Muscle of leg (tissue), 3 donors: ENCODE measurements at regions not wholly inside any gene's neighbourhood (a gene's known extent, or its start where the extent isn't known, plus 50 kb on each side); places are given as distances from the start of the nearest gene placed in this dataset.

Experiments
- DNase-seq: peaks from one replicate; pipeline ENCODE4 v3.0.0; 2013
- H3K27ac ChIP-seq: one replicate; pipeline ENCODE4 v1.5.1; 2013; ENCODE audit warnings: mild to moderate bottlenecking, low read length, control low read depth
- H3K27me3 ChIP-seq: one replicate; pipeline ENCODE4 v1.6.1; 2013; ENCODE audit warnings: low read length; ENCODE audit not compliant: control insufficient read depth, insufficient read depth
- H3K36me3 ChIP-seq: one replicate; pipeline ENCODE4 v1.6.1; 2013; ENCODE audit warnings: low read length; ENCODE audit not compliant: control insufficient read depth, insufficient read depth
- H3K4me1 ChIP-seq: one replicate; pipeline ENCODE4 v1.6.1; 2013; ENCODE audit warnings: low read length; ENCODE audit not compliant: control insufficient read depth, insufficient read depth
- H3K4me3 ChIP-seq: one replicate; pipeline ENCODE4 v1.5.1; 2013; ENCODE audit warnings: low read length, control low read depth
- H3K9me3 ChIP-seq: replicated peaks from 2 replicates; pipeline ENCODE4 v1.6.1; 2013; ENCODE audit warnings: low read depth, low read length; ENCODE audit not compliant: control insufficient read depth
- WGBS: methylation state at CpG from one replicate; pipeline ENCODE4 v1.1.5; 2013; ENCODE audit warnings: missing lambda C conversion rate; ENCODE audit not compliant: insufficient coverage; 5-methylcytosine and 5-hydroxymethylcytosine counted together

GRCh38 chr3:152656214-152656971 is 178.5 kb upstream of the P2RY1 start:
- 41% methylated on average over 4 of the region's 10 CpGs for WGBS
- H3K9me3 ChIP-seq = no peaks in the 10 kb centered on the region
- no peak overlapping the region for H3K27ac ChIP-seq
- no peaks in the 10 kb centered on the region for H3K36me3 ChIP-seq
- H3K4me3 ChIP-seq = no peak overlapping the region
- no peaks in the 10 kb centered on the region for H3K4me1 ChIP-seq
- H3K27me3 ChIP-seq = no peaks in the 10 kb centered on the region
- peak; percentile 24 for DNase-seq

- DNase-seq = no peak
- Histone ChIP-seq H3K27ac (no peak overlapping the region), H3K4me1 (no peaks in the 10 kb centered on the region), H3K27me3 (no peaks in the 10 kb centered on the region), H3K4me3 (no peak overlapping the region), H3K9me3 (no peaks in the 10 kb centered on the region), H3K36me3 (no peaks in the 10 kb centered on the region)
These were observed 178.0 kb upstream of the P2RY1 start for GRCh38 chr3:152656972-152657355.

DNA sequence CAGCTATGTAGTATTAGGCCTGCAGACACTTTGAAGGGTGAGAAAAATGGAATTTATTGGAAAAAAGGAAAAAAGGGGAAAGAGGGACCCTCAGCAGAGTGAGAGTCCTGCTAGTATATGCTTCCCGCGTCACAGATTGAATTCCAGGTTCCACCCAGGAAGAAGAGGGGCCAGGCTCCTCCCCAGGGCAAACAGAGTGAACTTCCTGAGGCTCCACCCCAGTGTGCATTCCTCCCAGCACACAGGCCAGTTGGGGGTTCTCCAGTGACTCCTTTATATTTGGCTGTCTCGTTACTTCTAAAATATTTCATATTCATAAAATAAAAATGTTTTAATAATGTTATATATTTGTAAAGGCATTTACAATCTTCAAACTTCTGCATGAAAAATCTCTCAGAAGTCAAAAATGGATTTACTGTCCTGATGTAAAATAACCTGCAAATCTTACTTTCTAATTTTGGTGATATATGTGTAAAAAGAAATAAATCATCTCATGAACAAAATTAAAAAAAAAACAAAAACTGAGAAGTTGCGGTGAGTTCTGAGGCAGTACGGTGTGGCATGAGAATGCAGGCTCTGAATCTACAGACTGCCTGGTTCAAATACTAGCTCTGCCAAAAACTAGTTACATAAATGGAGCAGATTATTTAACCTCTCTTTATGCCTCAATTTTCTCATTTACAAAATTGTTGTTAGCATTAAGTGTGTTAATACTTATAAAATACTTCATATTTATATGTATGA is 175.8 kb upstream of the P2RY1 start:
- Histone ChIP-seq H3K27me3 (no peaks in the 10 kb centered on the region), H3K9me3 (peaks cover 2% of the 10 kb centered on the region), H3K4me3 (no peak overlapping the region), H3K36me3 (no peaks in the 10 kb centered on the region), H3K27ac (no peak overlapping the region), H3K4me1 (no peaks in the 10 kb centered on the region)
- WGBS = 46% methylated on average over 3 of the region's 5 CpGs
- DNase-seq = no peak

DNA sequence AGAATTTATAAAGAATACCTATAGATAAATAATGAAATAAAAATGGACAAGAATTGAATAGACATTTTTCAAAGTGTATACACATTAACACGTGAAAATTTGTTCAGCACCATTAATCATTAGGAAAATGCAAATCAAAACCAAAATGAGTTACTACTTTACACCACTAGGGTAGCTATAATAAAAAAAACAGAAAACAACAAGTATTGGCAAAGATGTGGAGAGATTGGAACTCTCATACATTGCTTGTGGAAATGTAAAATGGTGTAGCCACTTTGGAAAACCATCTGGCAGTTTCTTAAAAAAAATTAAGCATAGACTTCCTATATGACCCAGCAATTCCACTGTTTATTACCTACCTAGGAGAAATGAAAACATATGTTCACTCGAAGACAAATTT is 172.8 kb upstream of the P2RY1 start:
- Histone ChIP-seq H3K4me1 (no peaks in the 10 kb centered on the region), H3K4me3 (no peak overlapping the region), H3K9me3 (peaks cover 2% of the 10 kb centered on the region), H3K27me3 (no peaks in the 10 kb centered on the region), H3K36me3 (no peaks in the 10 kb centered on the region), H3K27ac (no peak overlapping the region)
- no CpG with 5 or more reads among the region's 2 CpGs for WGBS
- DNase-seq = no peak

- no peak overlapping the region for H3K27ac ChIP-seq
These were observed 170.2 kb upstream of the P2RY1 start for GRCh38 chr3:152664766-152665165.

DNA sequence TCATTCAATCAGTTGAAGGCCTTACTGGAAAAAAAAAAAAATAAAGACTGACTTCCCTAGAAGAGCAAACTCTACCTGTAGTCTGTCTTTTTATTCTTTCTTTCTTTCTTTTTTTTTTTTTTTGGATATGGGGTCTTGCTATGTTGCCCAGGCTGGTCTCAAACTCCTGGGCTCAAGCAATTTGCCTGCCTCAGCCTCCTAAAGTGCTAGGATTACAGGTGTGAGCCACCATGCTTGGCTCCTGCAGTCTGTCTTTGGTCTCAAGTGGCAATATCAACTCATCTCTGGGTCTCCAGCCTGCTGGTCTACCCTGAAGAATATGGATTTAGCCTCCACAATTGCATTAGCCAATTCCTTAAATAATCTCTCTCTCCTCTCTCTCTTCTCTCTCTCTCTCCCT is 167.7 kb upstream of the P2RY1 start:
- H3K9me3 ChIP-seq = peaks cover under 1% of the 10 kb centered on the region
- no peak for DNase-seq
- no peaks in the 10 kb centered on the region for H3K36me3 ChIP-seq
- no peak overlapping the region for H3K4me3 ChIP-seq
- no peaks in the 10 kb centered on the region for H3K27me3 ChIP-seq
- H3K27ac ChIP-seq = no peak overlapping the region
- H3K4me1 ChIP-seq = no peaks in the 10 kb centered on the region

More at GRCh38 chr3:152664766-152665165, 170.2 kb upstream of the P2RY1 start:
- Histone ChIP-seq H3K4me3 (no peak overlapping the region), H3K36me3 (no peaks in the 10 kb centered on the region), H3K4me1 (no peaks in the 10 kb centered on the region), H3K27me3 (no peaks in the 10 kb centered on the region), H3K9me3 (peaks cover 2% of the 10 kb centered on the region)
- no peak for DNase-seq

GRCh38 chr3:152669560-152669959 is 165.4 kb upstream of the P2RY1 start:
- Histone ChIP-seq H3K4me3 (no peak overlapping the region), H3K4me1 (no peaks in the 10 kb centered on the region), H3K9me3 (no peaks in the 10 kb centered on the region), H3K27ac (no peak overlapping the region), H3K36me3 (no peaks in the 10 kb centered on the region), H3K27me3 (no peaks in the 10 kb centered on the region)
- 67% methylated on average over 1 of the region's 4 CpGs for WGBS
- no peak for DNase-seq

- DNase-seq = peak; percentile 59
- Histone ChIP-seq H3K9me3 (no peaks in the 10 kb centered on the region), H3K4me1 (no peaks in the 10 kb centered on the region), H3K27ac (no peak overlapping the region), H3K27me3 (no peaks in the 10 kb centered on the region), H3K36me3 (no peaks in the 10 kb centered on the region), H3K4me3 (no peak overlapping the region)
- 57% methylated on average over 4 of the region's 8 CpGs for whole genome bisulfite sequencing
These were observed 163.2 kb upstream of the P2RY1 start for GRCh38 chr3:152671446-152672319.

DNA sequence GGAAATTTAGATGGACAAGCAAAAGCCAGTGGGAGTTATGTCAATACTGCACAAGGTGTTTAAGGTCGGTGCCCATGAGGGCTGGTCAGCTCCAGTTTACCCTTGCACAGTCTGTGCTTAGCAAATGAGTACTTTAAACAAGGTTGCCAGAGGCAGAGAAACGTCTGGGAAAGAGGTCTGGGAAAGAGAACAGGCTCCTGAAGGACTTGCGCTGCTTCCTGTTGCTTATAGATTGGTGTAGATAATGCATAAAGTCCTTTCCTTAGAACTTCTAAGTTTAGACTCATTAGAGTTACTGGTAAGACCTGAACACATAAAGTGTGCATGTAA is 162.6 kb upstream of the P2RY1 start:
- no peak overlapping the region for H3K4me3 ChIP-seq
- no peaks in the 10 kb centered on the region for H3K27me3 ChIP-seq
- H3K9me3 ChIP-seq = no peaks in the 10 kb centered on the region
- H3K36me3 ChIP-seq = no peaks in the 10 kb centered on the region
- DNase-seq = peak; percentile 36
- 0% methylated on average over 1 of the region's 3 CpGs for WGBS
- H3K4me1 ChIP-seq = no peaks in the 10 kb centered on the region
- peak overlapping the region; percentile 30 for H3K27ac ChIP-seq

DNA sequence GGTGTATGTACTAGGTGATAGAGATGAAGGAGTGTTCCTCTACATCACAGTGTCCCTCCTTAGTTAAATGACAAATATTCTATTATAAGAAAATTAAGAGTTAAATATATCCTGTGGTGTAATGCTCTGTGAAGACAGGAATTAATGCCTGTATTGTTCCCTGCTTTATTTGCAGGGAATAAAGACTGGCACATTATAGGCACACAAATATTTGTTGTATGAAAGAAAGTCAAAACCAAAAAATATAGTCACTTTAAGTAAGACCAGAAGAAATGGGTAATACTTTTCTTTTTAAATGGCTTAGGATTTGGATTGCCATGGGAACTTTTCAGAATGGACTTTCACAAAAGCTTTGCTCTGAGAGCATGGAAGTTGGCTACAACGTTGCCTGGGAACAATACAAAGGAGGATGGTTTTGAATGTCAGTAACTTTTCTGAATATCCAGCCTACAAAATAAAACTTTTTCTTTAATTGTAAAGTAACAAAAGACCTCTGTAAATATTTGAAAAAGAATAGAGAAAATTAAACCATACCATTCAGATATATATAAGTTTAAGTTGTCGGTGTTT is 158.0 kb upstream of the P2RY1 start:
- Histone ChIP-seq H3K4me3 (no peak overlapping the region), H3K4me1 (no peaks in the 10 kb centered on the region), H3K27me3 (no peaks in the 10 kb centered on the region), H3K36me3 (no peaks in the 10 kb centered on the region), H3K9me3 (no peaks in the 10 kb centered on the region), H3K27ac (no peak overlapping the region)
- no CpG with 5 or more reads among the region's 2 CpGs for WGBS
- DNase-seq = no peak
